GM23248 (cell line): ENCODE measurements at regions not wholly inside any gene's neighbourhood (a gene's known extent, or its start where the extent isn't known, plus 50 kb on each side); places are given as distances from the start of the nearest gene placed in this dataset.

Experiments used
- EZH2 ChIP-seq: fragments of 200-600 bp; sonication (generic); IDR thresholded peaks from 2 replicates; pipeline ENCODE4 v1.6.1; 2018; ENCODE audit warnings: antibody characterized with exemption, mild to moderate bottlenecking; ENCODE audit not compliant: insufficient read depth, poor library complexity, severe bottlenecking
- EZH2phosphoT487 ChIP-seq: fragments of 200-600 bp; sonication (generic); IDR thresholded peaks from 2 replicates; pipeline ENCODE4 v1.6.1; 2018; ENCODE audit warnings: antibody characterized with exemption, moderate library complexity, mild to moderate bottlenecking, low read depth; ENCODE audit not compliant: insufficient read depth

DNA sequence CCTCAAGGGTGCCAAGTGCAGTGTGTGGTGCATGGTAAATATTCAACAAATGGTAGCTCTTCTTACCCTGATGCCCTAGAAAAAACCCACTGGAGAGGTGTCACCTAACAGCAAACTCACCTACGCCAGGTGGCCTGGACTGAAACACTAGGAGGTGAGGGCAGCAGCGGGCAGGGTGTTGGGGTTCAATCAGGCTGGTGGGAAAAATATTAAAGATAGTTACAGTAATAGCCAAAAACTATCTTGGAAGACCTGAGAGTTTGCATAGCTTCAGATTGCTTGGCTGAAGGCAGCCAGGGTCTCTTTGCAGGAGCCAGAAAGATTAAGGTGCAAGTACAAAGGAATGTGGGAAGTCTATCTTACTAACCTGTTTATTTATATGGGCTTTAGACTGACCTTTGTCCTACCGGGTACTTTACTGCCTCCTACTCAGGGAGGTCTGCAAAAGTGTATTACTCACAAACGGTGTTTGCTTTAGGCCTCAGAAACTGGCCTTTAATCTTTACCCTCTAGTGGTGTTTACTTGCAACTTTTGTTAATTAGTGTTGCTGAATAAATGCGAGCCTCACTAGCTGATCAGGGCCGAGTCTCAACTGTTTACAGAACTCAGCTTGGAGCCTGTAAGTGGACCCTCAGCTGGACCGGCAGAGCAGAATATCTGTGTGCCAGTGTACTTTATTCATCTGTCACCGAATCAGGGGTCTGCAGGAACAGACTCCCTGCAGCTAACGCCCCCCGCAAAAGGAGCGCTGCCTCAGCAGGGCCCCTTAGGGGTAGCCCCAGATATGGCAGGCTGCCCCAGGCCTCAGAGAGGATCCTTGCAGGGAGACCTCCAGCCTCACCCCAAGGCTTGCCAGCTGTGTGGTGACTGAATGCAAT lies 63.9 kb downstream of the SYF2 start:
- TF ChIP-seq EZH2 (no peak), EZH2phosphoT487 (no peak)
